Right renal cortex interstitium (tissue), 3 donors: ENCODE measurements at regions not wholly inside any gene's neighbourhood (a gene's known extent, or its start where the extent isn't known, plus 50 kb on each side); places are given as distances from the start of the nearest gene placed in this dataset.

ENCODE experiments used
- DNase-seq, 3 donors: peaks; one replicate each; pipeline ENCODE4 v3.0.0-alpha.2; 2013; ENCODE audit warnings: low read depth in 3 of 3, low spot score in 2 of 3

- no peak for DNase-seq
These were observed 55.5 kb upstream of the ST6GAL2 start for GRCh38 chr2:106941372-106941993.

DNA sequence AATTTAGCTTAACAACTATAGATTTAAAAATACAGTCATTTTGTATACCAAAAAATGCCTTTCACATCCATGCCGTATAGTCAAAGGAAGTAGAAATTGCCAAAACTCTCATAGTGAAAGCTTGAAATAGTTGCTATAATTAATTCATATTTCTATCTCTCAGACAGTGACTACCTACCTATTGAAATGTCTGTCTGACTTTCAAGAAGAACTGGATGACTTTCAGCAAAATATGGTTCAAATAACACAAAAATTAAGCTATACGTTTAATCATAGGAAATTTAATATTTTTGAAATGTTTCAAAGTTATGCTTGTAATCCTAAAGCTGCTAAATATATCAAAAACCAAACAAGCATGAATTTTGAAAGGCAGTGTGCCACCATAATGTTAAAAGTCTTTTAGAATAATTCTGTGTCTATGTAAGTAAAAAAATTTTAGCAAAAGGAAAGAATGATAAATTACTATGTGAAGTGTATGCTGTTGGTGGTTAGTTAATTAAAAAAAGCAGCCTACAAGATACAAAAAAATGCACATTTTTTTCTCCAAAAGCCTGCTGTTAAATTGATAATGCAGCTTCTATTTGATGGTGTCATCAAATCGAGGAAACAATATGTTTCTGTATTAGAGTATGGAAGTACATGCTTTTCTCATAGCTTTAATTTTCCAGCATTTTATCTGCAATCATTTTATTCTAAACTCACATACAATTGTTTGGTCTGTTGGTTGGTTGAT, 57.7 kb upstream of the ST6GAL2 start:
- no peak for DNase-seq

DNA sequence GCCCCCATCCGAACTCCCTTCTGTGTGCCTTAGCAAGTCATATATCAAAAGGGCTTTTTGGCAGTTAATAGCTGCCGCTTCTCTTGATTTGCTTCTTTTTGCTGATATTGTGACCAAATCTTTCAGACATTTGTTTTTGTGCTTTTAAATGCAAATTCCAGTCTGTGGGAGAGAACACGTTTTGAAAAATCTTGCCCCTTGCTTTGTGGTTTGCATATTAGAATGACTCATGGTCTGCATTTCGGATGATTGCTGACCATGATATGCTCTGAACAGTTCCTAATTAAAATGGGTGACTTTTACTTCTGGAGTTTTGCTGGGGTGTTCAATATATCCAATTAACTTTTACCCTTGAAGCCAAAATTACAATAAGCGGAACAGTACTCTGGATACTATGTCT, 58.2 kb upstream of the ST6GAL2 start:
- DNase-seq, result no peak

DNA sequence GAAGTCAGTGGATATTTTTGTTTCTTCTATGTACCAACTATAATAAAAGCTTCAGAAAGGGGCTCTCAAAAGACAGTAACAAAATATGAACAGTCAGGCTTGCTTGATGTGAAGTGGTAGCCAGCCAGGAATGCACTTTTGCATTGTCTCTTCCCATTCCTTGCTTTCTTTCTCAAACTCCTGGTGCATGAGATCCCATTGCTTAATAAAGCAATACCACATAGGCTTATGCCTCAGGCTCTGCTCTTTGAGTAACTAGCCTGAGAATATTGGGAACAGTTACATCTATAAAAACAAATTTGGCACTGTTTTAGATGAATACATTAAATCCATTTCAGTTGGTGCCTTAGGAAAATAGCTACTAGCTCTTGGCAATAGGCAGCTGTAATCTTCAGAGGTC, 62.6 kb upstream of the ST6GAL2 start:
- no peak for DNase-seq

- DNase-seq, result no peak
These were observed 67.3 kb upstream of the ST6GAL2 start for GRCh38 chr2:106953236-106953635.

GRCh38 chr2:106953779-106954178, 67.8 kb upstream of the ST6GAL2 start:
- no peak for DNase-seq

DNA sequence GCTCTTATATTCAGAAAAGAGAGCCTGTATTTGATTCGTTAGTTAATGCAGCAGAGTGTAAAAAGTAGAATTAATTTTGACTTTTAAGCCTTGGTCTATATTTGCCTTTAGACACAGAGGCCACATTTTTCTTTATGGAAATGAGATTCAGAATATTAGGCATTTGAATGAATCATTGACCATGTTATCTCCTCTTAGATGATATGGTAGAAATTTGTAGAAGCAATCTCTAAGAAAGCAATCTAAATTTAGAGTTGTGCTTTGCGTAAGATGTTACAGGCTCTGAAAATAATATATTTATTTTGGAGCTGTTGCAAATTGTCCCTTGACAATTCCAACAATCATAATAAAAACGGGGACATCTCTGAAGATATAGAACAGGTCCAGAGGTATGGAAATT, 68.3 kb upstream of the ST6GAL2 start:
- DNase-seq, result no peak

GRCh38 chr2:106956416-106956815, 70.4 kb upstream of the ST6GAL2 start:
- DNase-seq, result no peak

GRCh38 chr2:106956879-106957278, 70.9 kb upstream of the ST6GAL2 start:
- DNase-seq, result no peak

DNA sequence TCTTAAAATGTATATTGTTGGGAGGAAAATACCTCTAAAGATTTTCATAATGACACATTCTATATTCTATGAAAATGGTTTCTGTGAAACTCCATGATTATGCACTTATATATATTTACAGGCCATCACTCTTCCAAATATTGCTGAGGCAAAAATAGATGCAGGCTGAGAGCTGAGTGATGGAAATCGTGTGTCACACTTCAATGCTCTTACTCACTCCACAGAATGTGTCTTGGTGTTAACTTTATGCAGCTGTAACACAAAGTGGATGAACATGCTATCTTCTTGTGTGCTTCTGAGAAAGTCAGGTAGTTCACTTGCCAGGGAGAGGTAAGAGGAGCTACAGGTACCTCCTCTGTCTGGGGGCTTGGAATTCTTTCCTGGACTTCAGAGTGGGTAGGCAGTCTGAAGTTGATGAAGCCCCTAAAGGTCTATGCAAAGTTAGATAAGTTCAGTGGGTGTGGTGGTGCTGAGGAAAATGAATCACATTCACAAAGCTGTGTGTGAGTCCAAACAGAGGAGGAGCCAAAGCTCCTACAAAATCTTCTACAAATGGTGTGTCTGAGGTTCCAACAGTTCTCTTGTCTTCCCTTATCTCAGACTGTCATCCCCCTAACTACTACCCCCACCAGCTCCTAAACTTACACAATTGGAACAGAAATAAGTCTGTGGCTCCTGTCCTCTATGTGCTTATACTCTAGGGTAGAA, 74.2 kb upstream of the ST6GAL2 start:
- no peak for DNase-seq

GRCh38 chr2:106960683-106961161, 74.8 kb upstream of the ST6GAL2 start:
- DNase-seq, result no peak

GRCh38 chr2:106961328-106961727, 75.4 kb upstream of the ST6GAL2 start:
- DNase-seq, result no peak

GRCh38 chr2:106963156-106963555, 77.2 kb upstream of the ST6GAL2 start:
- no peak for DNase-seq

DNA sequence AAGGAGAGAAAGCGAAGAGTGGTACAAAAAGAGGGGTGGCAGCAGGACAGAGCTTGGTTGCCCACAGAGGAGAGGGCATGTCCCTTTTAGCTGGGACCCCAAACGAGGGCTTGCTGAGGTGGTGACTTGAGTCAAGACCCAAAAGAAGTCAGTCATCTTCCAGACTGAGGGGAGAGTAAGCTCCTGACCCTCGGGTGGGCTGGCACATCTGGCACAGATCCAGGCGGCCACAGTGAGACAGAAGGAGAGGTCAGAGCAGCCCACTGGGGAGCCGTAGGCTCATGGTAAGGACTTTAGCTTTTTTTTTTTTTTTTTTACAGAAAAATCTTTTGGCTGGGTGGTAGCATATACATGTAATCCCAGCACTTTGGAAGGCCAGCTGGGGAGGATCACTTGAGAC, 77.9 kb upstream of the ST6GAL2 start:
- DNase-seq, result no peak

- no peak for DNase-seq
These were observed 79.6 kb upstream of the ST6GAL2 start for GRCh38 chr2:106965611-106966010.

DNA sequence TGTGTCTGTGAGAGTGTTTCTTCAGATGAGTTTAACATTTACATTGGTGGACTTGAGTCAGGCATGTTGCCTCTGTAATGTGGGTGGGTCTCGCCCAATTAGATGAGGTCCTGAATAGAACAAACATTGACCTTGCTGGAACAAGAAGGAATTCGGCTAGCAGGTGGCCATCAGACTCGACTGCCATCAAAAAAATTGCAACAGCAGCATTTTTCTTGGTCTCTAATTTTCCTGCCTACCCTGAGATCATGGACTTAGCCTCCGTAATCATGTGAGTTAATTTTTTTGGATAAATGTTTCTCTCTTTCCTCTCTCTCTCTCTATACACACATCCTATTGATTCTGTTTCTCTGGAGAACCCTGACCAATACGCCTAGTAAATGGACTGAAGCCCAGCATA, 83.8 kb upstream of the ST6GAL2 start:
- no peak for DNase-seq

DNA sequence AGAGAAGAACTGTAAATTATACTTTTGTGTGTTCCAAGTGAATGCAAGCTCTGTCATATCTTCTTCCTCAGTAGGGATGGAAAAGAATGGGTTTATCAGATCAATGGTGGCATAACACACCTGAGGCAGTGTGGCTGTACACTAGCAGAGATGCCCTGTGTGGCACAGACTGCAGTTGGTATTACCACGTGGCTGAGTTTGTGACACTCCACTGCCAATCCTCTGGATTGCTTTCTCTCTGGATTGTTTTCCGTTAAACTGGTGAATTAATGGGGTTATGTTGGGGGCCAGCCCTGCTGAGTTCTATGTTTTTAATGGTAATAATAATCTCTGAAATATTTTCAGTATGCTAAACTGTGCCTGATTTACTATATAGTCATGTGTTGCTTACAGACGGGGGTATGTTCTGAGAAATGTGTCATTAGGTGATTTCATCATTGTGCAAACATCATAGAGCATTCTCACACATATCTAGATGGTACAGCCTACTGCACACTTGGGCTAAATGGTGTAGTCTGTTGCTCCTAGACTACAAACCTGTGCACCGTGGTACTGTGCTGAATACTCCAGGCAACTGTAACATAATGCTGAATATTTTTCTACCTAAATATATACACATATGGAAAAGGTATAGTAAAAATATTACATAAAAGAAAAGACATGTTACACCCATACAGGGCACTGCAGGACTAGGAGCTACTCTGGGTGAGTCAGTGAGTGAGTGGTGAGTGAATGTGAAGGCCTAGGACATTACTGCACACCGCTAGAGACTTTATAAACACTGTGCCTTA, 84.7 kb upstream of the ST6GAL2 start:
- no peak for DNase-seq

- no peak for DNase-seq
These were observed 86.8 kb upstream of the ST6GAL2 start for GRCh38 chr2:106972782-106973181.

- no peak for DNase-seq
These were observed 88.9 kb upstream of the ST6GAL2 start for GRCh38 chr2:106974891-106975290.

DNA sequence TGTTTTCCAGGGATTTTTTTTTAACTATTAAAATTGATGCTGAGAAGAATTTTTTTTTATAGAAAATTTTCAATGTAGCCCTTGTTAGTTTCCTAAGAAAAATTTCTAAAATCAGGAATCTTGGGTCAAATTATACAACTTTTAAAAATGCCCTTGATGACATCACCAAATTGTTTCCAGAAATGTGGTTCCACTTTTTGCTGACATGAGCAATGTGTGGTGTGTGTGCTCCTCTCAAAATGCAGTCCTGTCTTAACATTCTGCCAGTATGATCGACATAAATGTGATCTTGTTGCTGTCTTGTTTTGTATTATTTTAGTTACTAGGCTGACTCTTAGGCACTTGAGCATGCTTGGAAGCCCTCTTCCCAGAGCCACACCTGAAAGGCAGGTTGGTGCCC, 89.7 kb upstream of the ST6GAL2 start:
- no peak for DNase-seq

- no peak for DNase-seq
These were observed 90.6 kb upstream of the ST6GAL2 start for GRCh38 chr2:106976548-106976947.
